GM12892 (cell line): ENCODE measurements at regions not wholly inside any gene's neighbourhood (a gene's known extent, or its start where the extent isn't known, plus 50 kb on each side); places are given as distances from the start of the nearest gene placed in this dataset.

Experiments used
- DNase-seq: peaks from one replicate; pipeline ENCODE4 v3.0.0; 2011; ENCODE audit not compliant: insufficient read length
- FAIRE-seq: peaks from 2 replicates; lab custom pipeline; 2011; peaks lifted over from hg19 to GRCh38; lab: Jason Lieb, UNC
- POLR2A ChIP-seq: IDR thresholded peaks from 2 replicates; pipeline ENCODE4 v1.6.1; 2011; ENCODE audit warnings: low read depth, low read length, control low read depth
- POLR2AphosphoS5 ChIP-seq: IDR thresholded peaks from 2 replicates; pipeline ENCODE4 v1.6.1; 2011; ENCODE audit warnings: low read depth, low read length, control low read depth
- TAF1 ChIP-seq: IDR thresholded peaks from 2 replicates; pipeline ENCODE4 v1.6.1; 2011; ENCODE audit warnings: low read depth, mild to moderate bottlenecking, control low read depth, low read length, borderline replicate concordance

GRCh38 chr7:10085231-10085630 is 888.4 kb upstream of the PHF14 start:
- TF ChIP-seq POLR2A (no peak), POLR2AphosphoS5 (no peak), TAF1 (no peak)
- FAIRE-seq (no peak), DNase-seq (no peak)

- FAIRE-seq = no peak
- TF ChIP-seq POLR2AphosphoS5 = no peak
- TF ChIP-seq POLR2A = no peak
- no peak for TF ChIP-seq TAF1
Measured at GRCh38 chr7:10100572-10100971, 873.1 kb upstream of the PHF14 start.

GRCh38 chr7:10101351-10101750 is 872.3 kb upstream of the PHF14 start:
- FAIRE-seq (no peak), DNase-seq (no peak)
- TF ChIP-seq POLR2AphosphoS5 (no peak), TAF1 (no peak), POLR2A (no peak)

More at GRCh38 chr7:10100572-10100971, 873.1 kb upstream of the PHF14 start:
- DNase-seq = no peak

- TF ChIP-seq POLR2A (no peak), TAF1 (no peak), POLR2AphosphoS5 (no peak)
- DNase-seq = no peak
- no peak for FAIRE-seq
Measured at GRCh38 chr7:10104292-10104691, 869.4 kb upstream of the PHF14 start.

GRCh38 chr7:10106609-10107008 is 867.1 kb upstream of the PHF14 start:
- DNase-seq (no peak), FAIRE-seq (no peak)
- TF ChIP-seq POLR2AphosphoS5 (no peak), TAF1 (no peak), POLR2A (no peak)

- TF ChIP-seq POLR2AphosphoS5 (no peak), POLR2A (no peak), TAF1 (no peak)
- FAIRE-seq = no peak
- no peak for DNase-seq
Measured at GRCh38 chr7:10116511-10116910, 857.2 kb upstream of the PHF14 start.

- TF ChIP-seq POLR2A (no peak), TAF1 (no peak), POLR2AphosphoS5 (no peak)
- no peak for FAIRE-seq
Measured at GRCh38 chr7:10117815-10118214, 855.9 kb upstream of the PHF14 start.

GRCh38 chr7:10120936-10121335 is 852.7 kb upstream of the PHF14 start:
- no peak for DNase-seq
- FAIRE-seq = no peak
- TF ChIP-seq TAF1 (no peak), POLR2AphosphoS5 (no peak), POLR2A (no peak)

More at GRCh38 chr7:10117815-10118214, 855.9 kb upstream of the PHF14 start:
- no peak for DNase-seq

GRCh38 chr7:10121631-10122030 is 852.0 kb upstream of the PHF14 start:
- DNase-seq (no peak), FAIRE-seq (no peak)
- no peak for TF ChIP-seq POLR2AphosphoS5

- TF ChIP-seq POLR2A (no peak), TAF1 (no peak), POLR2AphosphoS5 (no peak)
- no peak for DNase-seq
- no peak for FAIRE-seq
Measured at GRCh38 chr7:10122551-10123100, 851.0 kb upstream of the PHF14 start.

- DNase-seq (no peak), FAIRE-seq (no peak)
- no peak for TF ChIP-seq POLR2A
- TF ChIP-seq POLR2AphosphoS5 = no peak
- no peak for TF ChIP-seq TAF1
Measured at GRCh38 chr7:10128748-10129147, 844.9 kb upstream of the PHF14 start.

GRCh38 chr7:10138087-10138854 is 835.4 kb upstream of the PHF14 start:
- no peak for FAIRE-seq
- TF ChIP-seq TAF1 (no peak), POLR2AphosphoS5 (no peak), POLR2A (no peak)
- DNase-seq = no peak
